Caco-2 (cell line): ENCODE measurements at regions not wholly inside any gene's neighbourhood (a gene's known extent, or its start where the extent isn't known, plus 50 kb on each side); places are given as distances from the start of the nearest gene placed in this dataset.

ENCODE experiments used
- BruUV-seq: library from RNA; stranded (reverse); fragments of 400-500 nt; replicated peaks from 2 replicates; lab custom pipeline; 2021; lab: Mats Ljungman, UMichigan
- CTCF ChIA-PET: fragments of 300-600 bp; sonication (Branson Sonifier 250); formaldehyde crosslinking; loops from one replicate; lab custom pipeline; 2022; ENCODE audit warnings: antibody characterized with exemption; lab: Charles Lee
- POLR2A ChIA-PET: fragments of 300-600 bp; sonication (Branson Sonifier 250); formaldehyde crosslinking; loops from one replicate; lab custom pipeline; 2022; ENCODE audit warnings: antibody characterized with exemption; lab: Charles Lee
- DNase-seq, 2 experiments: peaks; one replicate each; pipeline versions ENCODE4 v3.0.0 to v3.0.0-alpha.2; 2020 to 2022
- H3K27me3 ChIP-seq: replicated peaks from 2 replicates; pipeline ENCODE4 v1.6.0; 2011; ENCODE audit warnings: low read length; ENCODE audit not compliant: control insufficient read depth, insufficient read depth
- H3K36me3 ChIP-seq: 2 replicates; pipeline ENCODE4 v1.5.1; 2011; ENCODE audit warnings: low read length; ENCODE audit not compliant: control insufficient read depth, insufficient read depth
- H3K4me1 ChIP-seq: fragments of 250-450 bp; sonication (Bioruptor Pico); 2 replicates; pipeline ENCODE4 v1.5.1; 2020; ENCODE audit warnings: mild to moderate bottlenecking
- H3K4me3 ChIP-seq: 2 replicates; pipeline ENCODE4 v1.5.1; 2011; ENCODE audit warnings: low read depth, mild to moderate bottlenecking, control low read depth, low read length
- H3K9me3 ChIP-seq: fragments of 250-450 bp; sonication (Bioruptor Pico); 2 replicates; pipeline ENCODE4 v1.5.1; 2020; ENCODE audit warnings: mild to moderate bottlenecking, moderate library complexity
- H3K27ac Mint-ChIP-seq: one replicate; pipeline ENCODE4 v1.8.0; 2022; ENCODE audit warnings: mixed read lengths; ENCODE audit not compliant: unreplicated experiment
- H3K27me3 Mint-ChIP-seq: one replicate; pipeline ENCODE4 v1.8.0; 2022; ENCODE audit warnings: mixed read lengths; ENCODE audit not compliant: insufficient read depth, unreplicated experiment
- H3K36me3 Mint-ChIP-seq: one replicate; pipeline ENCODE4 v1.8.0; 2022; ENCODE audit warnings: mild to moderate bottlenecking, mixed read lengths; ENCODE audit not compliant: insufficient read depth, unreplicated experiment
- H3K4me1 Mint-ChIP-seq: one replicate; pipeline ENCODE4 v1.8.0; 2022; ENCODE audit warnings: low read depth, mixed read lengths; ENCODE audit not compliant: unreplicated experiment
- H3K4me3 Mint-ChIP-seq: one replicate; pipeline ENCODE4 v1.8.0; 2022; ENCODE audit warnings: mild to moderate bottlenecking, moderate library complexity, mixed read lengths; ENCODE audit not compliant: unreplicated experiment
- H3K9me3 Mint-ChIP-seq: one replicate; pipeline ENCODE4 v1.8.0; 2022; ENCODE audit warnings: mixed read lengths; ENCODE audit not compliant: unreplicated experiment
- intact Hi-C: fragments of 100-400 bp; cut with micrococcal nuclease; formaldehyde crosslinking; loops from one replicate; pipeline ENCODE4 v1.10.0; 2022; ENCODE audit not compliant: unreplicated experiment
- TF ChIP-seq, protein P1 (sequence below), 2 experiments: fragments of 200-600 bp in 1 of 2; IDR thresholded peaks; 1 replicate in 1 of 2; 2 replicates in 1 of 2; pipeline versions ENCODE4 v1.5.1 to v1.8.0; 2011 to 2022; ENCODE audit warnings: antibody characterized with exemption in 1 of 2, control low read depth in 1 of 2, inconsistent platforms in 1 of 2, low read depth in 1 of 2, low read length in 1 of 2, mild to moderate bottlenecking in 1 of 2, moderate library complexity in 1 of 2; ENCODE audit not compliant: insufficient read depth in 1 of 2, severe bottlenecking in 1 of 2, unreplicated experiment in 1 of 2

DNA sequence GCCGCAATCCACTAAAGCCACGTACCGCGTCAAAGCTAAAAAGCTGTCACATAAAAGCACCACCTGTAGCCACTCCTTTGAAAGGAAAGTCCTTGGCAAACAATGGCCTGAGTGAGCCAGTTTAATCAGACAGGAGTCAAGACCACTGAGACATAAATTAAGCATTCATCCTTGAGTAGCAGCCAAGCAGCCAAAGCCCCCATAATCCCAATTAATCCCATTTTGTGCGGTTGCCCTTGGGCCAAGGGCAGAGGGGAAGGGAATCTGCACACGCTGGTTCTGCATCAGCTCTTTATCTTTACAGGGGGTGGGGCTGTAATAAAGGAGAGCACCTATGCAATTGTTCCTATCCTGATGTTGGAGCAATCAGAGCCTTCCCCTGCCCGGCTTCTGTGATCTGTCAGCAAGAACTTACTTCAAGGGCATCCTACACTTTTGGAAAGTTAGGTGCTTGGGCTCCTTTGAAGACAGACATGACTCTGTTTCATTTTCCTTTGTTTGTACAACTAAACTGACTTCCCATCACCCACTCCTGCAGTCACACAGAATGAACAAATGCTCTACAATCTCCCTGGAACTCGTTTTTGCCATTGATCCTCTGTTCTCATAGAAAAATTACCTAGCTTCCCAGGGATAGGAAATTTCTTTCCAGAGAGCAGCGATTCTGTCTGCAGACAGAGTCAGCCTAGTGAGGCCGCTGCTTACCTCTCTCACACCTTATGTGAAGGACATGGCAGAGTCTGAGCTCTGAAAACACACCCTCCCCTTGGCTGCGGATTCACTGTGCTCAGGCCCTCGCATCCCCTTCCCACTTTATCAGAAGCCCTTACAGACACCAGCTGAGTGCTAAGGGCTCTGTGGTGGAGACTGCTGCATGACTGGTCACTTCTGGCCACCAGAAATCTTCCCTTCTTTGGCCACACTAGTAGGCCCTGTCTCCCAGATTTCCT, 116.2 kb upstream of the TBCA start:
- H3K9me3 ChIP-seq: no peaks in the 10 kb centered on the region
- no peak for DNase-seq
- no peaks in the 10 kb centered on the region for H3K36me3 ChIP-seq
- Mint-ChIP-seq H3K4me3 (no peak overlapping the region), H3K4me1 (no peaks in the 10 kb centered on the region), H3K27ac (no peak overlapping the region), H3K9me3 (no peaks in the 10 kb centered on the region), H3K27me3 (no peaks in the 10 kb centered on the region), H3K36me3 (no peaks in the 10 kb centered on the region)
- intact Hi-C loops: no loop called here
- no peaks in the 10 kb centered on the region for H3K4me1 ChIP-seq
- TF ChIP-seq, protein P1, sequence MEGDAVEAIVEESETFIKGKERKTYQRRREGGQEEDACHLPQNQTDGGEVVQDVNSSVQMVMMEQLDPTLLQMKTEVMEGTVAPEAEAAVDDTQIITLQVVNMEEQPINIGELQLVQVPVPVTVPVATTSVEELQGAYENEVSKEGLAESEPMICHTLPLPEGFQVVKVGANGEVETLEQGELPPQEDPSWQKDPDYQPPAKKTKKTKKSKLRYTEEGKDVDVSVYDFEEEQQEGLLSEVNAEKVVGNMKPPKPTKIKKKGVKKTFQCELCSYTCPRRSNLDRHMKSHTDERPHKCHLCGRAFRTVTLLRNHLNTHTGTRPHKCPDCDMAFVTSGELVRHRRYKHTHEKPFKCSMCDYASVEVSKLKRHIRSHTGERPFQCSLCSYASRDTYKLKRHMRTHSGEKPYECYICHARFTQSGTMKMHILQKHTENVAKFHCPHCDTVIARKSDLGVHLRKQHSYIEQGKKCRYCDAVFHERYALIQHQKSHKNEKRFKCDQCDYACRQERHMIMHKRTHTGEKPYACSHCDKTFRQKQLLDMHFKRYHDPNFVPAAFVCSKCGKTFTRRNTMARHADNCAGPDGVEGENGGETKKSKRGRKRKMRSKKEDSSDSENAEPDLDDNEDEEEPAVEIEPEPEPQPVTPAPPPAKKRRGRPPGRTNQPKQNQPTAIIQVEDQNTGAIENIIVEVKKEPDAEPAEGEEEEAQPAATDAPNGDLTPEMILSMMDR (IDR thresholded peaks at IDR 0.05; ENCODE audit: insufficient read depth in 1 of 2, low read depth in 1 of 2, low read length in 1 of 2, severe bottlenecking in 1 of 2, unreplicated experiment in 1 of 2): no peak
- no TSS peak for BruUV-seq
- ChIA-PET CTCF (no interaction called here), POLR2A (no interaction called here)
- H3K27me3 ChIP-seq: no peaks in the 10 kb centered on the region
- no peak overlapping the region for H3K4me3 ChIP-seq

DNA sequence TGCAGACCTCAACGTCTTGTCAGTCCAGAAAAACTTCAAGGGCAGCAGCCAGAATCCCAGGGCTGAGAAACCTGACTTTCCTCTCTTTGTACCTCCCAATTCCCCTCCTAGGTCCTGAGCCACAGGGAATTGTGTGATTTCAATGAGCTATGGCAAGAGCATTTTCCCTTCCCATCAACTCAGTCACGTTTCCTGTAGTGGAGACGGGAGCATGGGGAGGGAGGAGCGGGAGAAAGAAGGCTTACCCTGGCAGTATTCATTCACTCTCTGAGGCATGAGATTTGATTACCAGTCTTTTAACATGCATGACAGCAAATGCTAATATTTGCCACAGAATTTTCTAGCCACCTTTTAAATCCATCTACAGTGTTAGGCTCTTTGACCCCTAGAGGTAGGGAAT, 109.4 kb upstream of the TBCA start:
- intact Hi-C loops: no loop called here
- no TSS peak for BruUV-seq
- TF ChIP-seq, protein P1 (IDR thresholded peaks at IDR 0.05; ENCODE audit: insufficient read depth in 1 of 2, low read depth in 1 of 2, low read length in 1 of 2, severe bottlenecking in 1 of 2, unreplicated experiment in 1 of 2): no peak
- no peak for DNase-seq
- Mint-ChIP-seq H3K9me3 (no peaks in the 10 kb centered on the region), H3K4me3 (no peak overlapping the region), H3K36me3 (no peaks in the 10 kb centered on the region), H3K4me1 (no peaks in the 10 kb centered on the region), H3K27me3 (peaks cover 14% of the 10 kb centered on the region), H3K27ac (no peak overlapping the region)
- no peaks in the 10 kb centered on the region for H3K9me3 ChIP-seq
- POLR2A ChIA-PET: no interaction called here
- no peaks in the 10 kb centered on the region for H3K27me3 ChIP-seq
- no peaks in the 10 kb centered on the region for H3K4me1 ChIP-seq
- no peaks in the 10 kb centered on the region for H3K36me3 ChIP-seq
- no peak overlapping the region for H3K4me3 ChIP-seq
- CTCF ChIA-PET: no interaction called here

DNA sequence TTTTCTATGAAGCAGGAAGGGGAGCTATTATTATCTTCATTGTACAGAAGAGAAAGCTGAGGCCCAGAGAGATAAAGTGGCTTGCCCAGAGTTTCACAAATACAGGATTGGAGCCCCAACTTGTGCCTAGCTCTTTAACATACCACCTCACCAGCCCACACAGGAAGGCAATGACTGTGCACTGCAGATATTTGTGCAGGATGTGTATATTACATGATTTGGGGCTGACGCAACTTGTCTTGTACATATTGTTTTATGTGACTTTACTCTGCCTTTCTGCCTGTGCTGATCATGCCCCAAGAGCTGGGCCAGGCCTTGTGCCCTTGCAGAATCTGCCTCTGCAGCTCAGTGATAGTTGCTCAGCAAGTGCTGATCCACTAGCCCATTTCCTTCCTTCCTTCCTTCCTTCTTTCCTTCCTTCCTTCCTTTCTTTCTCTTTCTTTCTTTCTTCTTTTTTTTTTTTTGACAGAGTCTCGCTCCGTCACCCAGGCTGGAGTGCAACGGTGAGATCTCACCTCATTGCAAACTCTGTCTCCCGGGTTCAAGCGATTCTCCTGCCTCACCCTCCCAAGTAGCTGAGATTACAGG, 106.6 kb upstream of the TBCA start:
- H3K27ac Mint-ChIP-seq: no peak overlapping the region
- no peak overlapping the region for H3K4me3 Mint-ChIP-seq
- no peaks in the 10 kb centered on the region for H3K4me1 Mint-ChIP-seq
- H3K27me3 Mint-ChIP-seq: peaks cover 14% of the 10 kb centered on the region
- Histone ChIP-seq H3K4me1 (no peaks in the 10 kb centered on the region), H3K9me3 (no peaks in the 10 kb centered on the region), H3K27me3 (no peaks in the 10 kb centered on the region), H3K36me3 (no peaks in the 10 kb centered on the region), H3K4me3 (no peak overlapping the region)
- no peaks in the 10 kb centered on the region for H3K9me3 Mint-ChIP-seq
- ChIA-PET POLR2A (no interaction called here), CTCF (no interaction called here)
- H3K36me3 Mint-ChIP-seq: no peaks in the 10 kb centered on the region
- BruUV-seq: no TSS peak
- intact Hi-C loops: no loop called here
- no peak for DNase-seq
- TF ChIP-seq, protein P1 (IDR thresholded peaks at IDR 0.05; ENCODE audit: insufficient read depth in 1 of 2, low read depth in 1 of 2, low read length in 1 of 2, severe bottlenecking in 1 of 2, unreplicated experiment in 1 of 2): no peak
